ENCODE measurements at regions not wholly inside any gene's neighbourhood (a gene's known extent, or its start where the extent isn't known, plus 50 kb on each side); places are given as distances from the start of the nearest gene placed in this dataset.
"Not testable (repeated sequence)": the region's sequence is repeated elsewhere in the genome, so short reads cannot be mapped to it uniquely, and the experiment has no call there.

GRCh38 chr3:166322391-166322790 lies 485.2 kb upstream of the BCHE start:
- DNase-seq (ENCODE audit: low spot score): no peak

- DNase-seq (ENCODE audit: low spot score): no peak
These were observed 470.6 kb upstream of the BCHE start for GRCh38 chr3:166307756-166308350.

GRCh38 chr3:166304584-166304983 lies 467.4 kb upstream of the BCHE start:
- DNase-seq (ENCODE audit: low spot score): no peak

- no peak for DNase-seq (ENCODE audit: low spot score)
These were observed 466.5 kb upstream of the BCHE start for GRCh38 chr3:166303681-166304080.

GRCh38 chr3:166302331-166302730 lies 465.1 kb upstream of the BCHE start:
- no peak for DNase-seq (ENCODE audit: low spot score)

- no peak for DNase-seq (ENCODE audit: low spot score)
These were observed 459.1 kb upstream of the BCHE start for GRCh38 chr3:166296179-166296783.

GRCh38 chr3:166291186-166291955 lies 454.1 kb upstream of the BCHE start:
- no peak for DNase-seq (ENCODE audit: low spot score)

- no peak for DNase-seq (ENCODE audit: low spot score)
These were observed 447.8 kb upstream of the BCHE start for GRCh38 chr3:166285001-166285400.

- DNase-seq (ENCODE audit: low spot score): peak; percentile 2
These were observed 446.6 kb upstream of the BCHE start for GRCh38 chr3:166283840-166284239.

- no peak for DNase-seq (ENCODE audit: low spot score)
These were observed 445.7 kb upstream of the BCHE start for GRCh38 chr3:166282931-166283330.

- no peak for DNase-seq (ENCODE audit: low spot score)
These were observed 442.4 kb upstream of the BCHE start for GRCh38 chr3:166279636-166280035.

GRCh38 chr3:166275024-166275390 lies 437.8 kb upstream of the BCHE start:
- no peak for DNase-seq (ENCODE audit: low spot score)

- no peak for DNase-seq (ENCODE audit: low spot score)
These were observed 437.3 kb upstream of the BCHE start for GRCh38 chr3:166274351-166275023.

- DNase-seq (ENCODE audit: low spot score): no peak
These were observed 433.2 kb upstream of the BCHE start for GRCh38 chr3:166270429-166270828.

GRCh38 chr3:166265153-166265552 lies 427.9 kb upstream of the BCHE start:
- no peak for DNase-seq (ENCODE audit: low spot score)

- DNase-seq (ENCODE audit: low spot score): no peak
These were observed 426.2 kb upstream of the BCHE start for GRCh38 chr3:166263460-166263859.

- DNase-seq (ENCODE audit: low spot score): not testable (repeated sequence)
These were observed 421.1 kb upstream of the BCHE start for GRCh38 chr3:166258293-166258850.

GRCh38 chr3:166257715-166258114 lies 420.5 kb upstream of the BCHE start:
- no peak for DNase-seq (ENCODE audit: low spot score)

GRCh38 chr3:166248784-166249183 lies 411.6 kb upstream of the BCHE start:
- DNase-seq (ENCODE audit: low spot score): no peak

GRCh38 chr3:166243511-166243910 lies 406.3 kb upstream of the BCHE start:
- no peak for DNase-seq (ENCODE audit: low spot score)

GRCh38 chr3:166223120-166223519 lies 385.9 kb upstream of the BCHE start:
- no peak for DNase-seq (ENCODE audit: low spot score)

- no peak for DNase-seq (ENCODE audit: low spot score)
These were observed 374.2 kb upstream of the BCHE start for GRCh38 chr3:166211451-166211850.

GRCh38 chr3:166209701-166210100 lies 372.5 kb upstream of the BCHE start:
- DNase-seq (ENCODE audit: low spot score): no peak
